Upper lobe of right lung (tissue), 1 donor: ENCODE measurements at regions not wholly inside any gene's neighbourhood (a gene's known extent, or its start where the extent isn't known, plus 50 kb on each side); places are given as distances from the start of the nearest gene placed in this dataset.

Experiments used
- ATAC-seq: fragments of 200-7000 bp; cut with Tn5 transposase; one replicate; pipeline ENCODE4 v1.9.1; 2020; ENCODE audit warnings: mild to moderate bottlenecking, moderate library complexity
- DNase-seq: peaks from one replicate; pipeline ENCODE4 v3.0.0-alpha.2; 2020
- H3K27ac ChIP-seq: fragments of 200-600 bp; one replicate; pipeline ENCODE4 v1.8.0; 2022
- H3K27me3 ChIP-seq: fragments of 200-600 bp; one replicate; pipeline ENCODE4 v1.8.0; 2022; ENCODE audit warnings: mild to moderate bottlenecking
- H3K36me3 ChIP-seq: fragments of 200-600 bp; one replicate; pipeline ENCODE4 v1.8.0; 2022
- H3K4me1 ChIP-seq: fragments of 200-600 bp; one replicate; pipeline ENCODE4 v1.8.0; 2022
- H3K4me3 ChIP-seq: fragments of 200-600 bp; one replicate; pipeline ENCODE4 v1.8.0; 2022; ENCODE audit warnings: mild to moderate bottlenecking
- H3K9me3 ChIP-seq: fragments of 200-600 bp; one replicate; pipeline ENCODE4 v1.8.0; 2022
- CTCF ChIP-seq: fragments of 200-600 bp; IDR thresholded peaks from one replicate; pipeline ENCODE4 v1.8.0; 2022; ENCODE audit warnings: antibody characterized with exemption
- intact Hi-C: fragments of 100-400 bp; cut with DNase I; formaldehyde crosslinking; loops from one replicate; pipeline ENCODE4 v1.11.0; 2022
- donor health status: DM: no; HTN: yes; CAD: no; lungs with severe emphysema.

- intact Hi-C loops = no loop called here
- no peak for TF ChIP-seq CTCF
- Histone ChIP-seq H3K27ac (no peak overlapping the region), H3K9me3 (no peaks in the 10 kb centered on the region), H3K27me3 (no peaks in the 10 kb centered on the region), H3K4me3 (no peak overlapping the region), H3K4me1 (no peaks in the 10 kb centered on the region), H3K36me3 (no peaks in the 10 kb centered on the region)
- ATAC-seq (no peak), DNase-seq (no peak)
Observed at GRCh38 chr7:156435486-156436231, 204.9 kb upstream of the RNF32 start.

GRCh38 chr7:156434706-156435105 lies 205.9 kb upstream of the RNF32 start:
- Histone ChIP-seq H3K27ac (no peak overlapping the region), H3K27me3 (no peaks in the 10 kb centered on the region), H3K4me3 (no peak overlapping the region), H3K36me3 (no peaks in the 10 kb centered on the region), H3K4me1 (no peaks in the 10 kb centered on the region), H3K9me3 (no peaks in the 10 kb centered on the region)
- no peak for TF ChIP-seq CTCF
- no peak for DNase-seq
- ATAC-seq = no peak
- intact Hi-C loops = no loop called here

- no peak for TF ChIP-seq CTCF
- Histone ChIP-seq H3K9me3 (no peaks in the 10 kb centered on the region), H3K36me3 (no peaks in the 10 kb centered on the region), H3K4me3 (no peak overlapping the region), H3K4me1 (no peaks in the 10 kb centered on the region), H3K27ac (no peak overlapping the region), H3K27me3 (no peaks in the 10 kb centered on the region)
- DNase-seq (no peak), ATAC-seq (no peak)
- intact Hi-C loops = no loop called here
Observed at GRCh38 chr7:156432018-156432417, 208.6 kb upstream of the RNF32 start.

- Histone ChIP-seq H3K27me3 (no peaks in the 10 kb centered on the region), H3K36me3 (no peaks in the 10 kb centered on the region), H3K9me3 (no peaks in the 10 kb centered on the region), H3K4me3 (no peak overlapping the region), H3K27ac (no peak overlapping the region), H3K4me1 (no peaks in the 10 kb centered on the region)
- TF ChIP-seq CTCF = no peak
- DNase-seq (no peak), ATAC-seq (no peak)
- intact Hi-C loops = no loop called here
Observed at GRCh38 chr7:156430109-156430508, 210.5 kb upstream of the RNF32 start.

GRCh38 chr7:156429514-156429913 lies 211.1 kb upstream of the RNF32 start:
- H3K4me1 ChIP-seq = no peaks in the 10 kb centered on the region
- H3K27ac ChIP-seq = no peak overlapping the region
- H3K36me3 ChIP-seq = no peaks in the 10 kb centered on the region
- intact Hi-C loops = no loop called here
- H3K27me3 ChIP-seq = no peaks in the 10 kb centered on the region
- no peak overlapping the region for H3K4me3 ChIP-seq
- no peak for ATAC-seq
- no peak for DNase-seq
- TF ChIP-seq CTCF = no peak
- H3K9me3 ChIP-seq = no peaks in the 10 kb centered on the region

GRCh38 chr7:156423876-156424275 lies 216.7 kb upstream of the RNF32 start:
- Histone ChIP-seq H3K4me3 (no peak overlapping the region), H3K36me3 (no peaks in the 10 kb centered on the region), H3K27me3 (no peaks in the 10 kb centered on the region), H3K4me1 (no peaks in the 10 kb centered on the region), H3K27ac (no peak overlapping the region), H3K9me3 (no peaks in the 10 kb centered on the region)
- ATAC-seq (no peak), DNase-seq (no peak)
- intact Hi-C loops = no loop called here
- no peak for TF ChIP-seq CTCF
